ENCODE measurements at regions not wholly inside any gene's neighbourhood (a gene's known extent, or its start where the extent isn't known, plus 50 kb on each side); places are given as distances from the start of the nearest gene placed in this dataset.

DNA sequence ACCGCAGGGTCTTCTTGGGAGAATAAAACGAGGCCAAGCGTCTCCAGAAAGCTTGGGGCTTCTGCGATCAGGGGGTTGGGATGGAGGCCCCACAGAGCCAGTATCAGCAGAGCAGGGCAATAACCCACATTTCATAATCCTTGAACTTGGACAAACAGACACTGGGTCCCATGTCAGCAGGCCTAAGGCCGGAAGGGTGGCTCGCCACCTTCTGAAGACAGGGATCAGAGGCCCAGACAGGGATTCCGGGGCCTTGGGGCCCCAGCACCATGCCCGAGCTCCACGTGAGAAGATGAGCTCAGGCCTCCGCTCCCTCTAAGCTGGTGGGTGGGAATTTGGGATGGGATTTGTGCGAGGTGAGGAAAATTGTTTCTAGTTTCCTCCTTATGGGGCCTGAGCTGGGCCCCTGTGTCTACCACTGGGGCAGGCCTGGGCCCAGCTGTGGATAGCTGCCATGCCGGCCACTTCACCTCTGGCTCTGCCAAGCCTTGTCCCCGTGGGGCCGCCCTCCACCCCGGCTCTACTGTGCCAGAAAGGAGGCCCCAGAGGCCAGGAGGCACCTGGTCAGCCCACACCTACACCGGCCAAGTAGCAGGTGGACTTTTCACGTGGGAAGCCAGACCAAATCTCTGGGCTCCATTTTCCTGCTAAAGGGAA lies 67.2 kb upstream of the DLK1 start:
- no peak for DNase-seq

DNA sequence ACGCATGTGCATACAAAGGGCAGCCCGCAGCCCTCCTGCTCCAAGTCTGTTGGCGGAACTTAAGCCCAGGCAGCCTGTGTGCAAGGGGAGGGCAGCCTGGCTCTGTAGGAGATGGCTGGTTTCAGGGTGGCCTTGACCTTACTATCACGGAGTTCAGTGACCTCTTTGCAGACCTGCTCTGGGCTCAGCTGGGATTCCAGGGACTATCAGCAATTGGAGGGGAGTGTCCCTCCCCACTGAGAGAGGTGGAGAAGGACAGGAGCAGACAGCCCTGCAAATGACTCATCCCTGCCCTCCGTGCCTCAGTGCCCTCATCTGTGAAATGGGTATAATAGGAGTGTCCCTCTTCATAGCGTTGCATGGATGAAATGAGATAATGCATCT lies 66.2 kb upstream of the DLK1 start:
- DNase-seq = no peak

DNA sequence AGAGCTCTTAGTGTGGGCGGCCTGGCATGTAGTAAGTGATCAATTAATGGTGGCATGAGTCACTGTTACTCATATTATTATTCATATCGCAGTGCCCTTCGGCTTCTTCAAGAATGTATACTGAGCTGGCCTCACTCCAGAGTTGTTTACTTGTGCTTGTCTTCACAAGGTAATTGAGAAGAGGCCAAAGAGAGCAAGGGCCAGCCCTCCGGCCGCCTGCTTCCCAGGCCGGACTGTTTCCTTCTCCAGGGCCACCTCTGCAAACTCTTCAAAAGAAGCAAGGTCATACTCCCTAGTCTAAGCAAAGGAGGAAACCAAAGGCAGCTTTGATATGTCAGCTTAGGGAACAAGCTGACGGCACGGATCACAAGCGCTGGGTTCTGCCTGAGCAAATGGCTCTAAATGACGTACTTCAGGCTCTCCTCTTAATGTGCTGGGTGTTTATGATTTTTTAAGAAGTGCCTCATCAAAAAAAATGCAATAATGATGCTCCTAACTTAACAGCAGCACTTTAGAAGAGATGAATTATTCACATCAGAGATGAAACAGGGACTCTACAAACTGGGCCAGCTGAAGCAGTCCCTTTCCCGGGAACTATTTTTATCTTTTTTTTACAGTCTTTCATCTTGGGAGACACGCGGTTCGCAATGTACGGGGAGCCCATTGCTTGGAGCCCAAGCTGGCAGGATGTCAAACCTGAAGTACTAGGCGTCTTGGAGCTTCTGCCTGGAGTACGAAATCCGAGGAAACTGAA lies 65.6 kb upstream of the DLK1 start:
- DNase-seq = peak; percentile 46

DNA sequence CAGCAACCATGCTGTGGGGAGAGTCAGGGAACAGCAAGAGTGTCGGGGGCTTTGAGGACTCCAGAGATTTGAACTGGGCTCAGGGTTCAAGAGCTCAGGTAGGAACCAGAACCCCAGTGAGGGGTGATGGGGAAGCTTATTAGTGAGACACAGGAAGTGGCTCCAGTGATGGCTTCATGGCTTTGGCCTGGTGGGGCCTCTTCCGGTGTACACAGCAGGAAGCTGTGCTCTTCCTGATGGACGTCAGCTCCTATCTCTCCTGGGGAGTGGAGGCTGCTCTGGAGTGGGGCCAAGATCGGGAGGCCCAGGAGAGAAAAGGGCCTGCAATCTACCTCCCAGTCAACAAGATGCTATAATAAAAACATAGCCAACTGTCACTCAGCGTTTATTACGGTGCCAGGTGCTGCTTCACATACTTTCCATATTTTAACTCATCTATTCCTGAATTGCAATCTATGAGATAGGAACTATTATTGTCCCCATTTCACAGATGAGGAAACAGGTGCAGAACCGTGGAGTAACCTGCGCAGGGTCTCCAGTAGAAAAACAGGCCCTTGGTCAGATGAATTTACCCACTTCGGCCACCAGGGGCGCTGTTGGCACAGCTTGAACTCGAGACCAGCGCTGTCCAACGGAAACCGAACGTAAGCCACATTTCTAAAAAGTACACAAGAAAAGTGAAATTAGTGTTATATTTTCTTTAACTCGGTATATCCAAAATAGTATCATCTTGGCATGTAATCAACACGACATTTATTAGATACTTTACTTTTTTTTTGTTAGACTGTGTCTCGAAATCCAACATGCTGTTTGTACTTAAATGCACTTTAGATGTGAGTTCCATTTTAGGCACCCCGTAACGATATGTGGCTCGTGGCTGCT lies 63.6 kb upstream of the DLK1 start:
- peak; percentile 63 for DNase-seq

DNA sequence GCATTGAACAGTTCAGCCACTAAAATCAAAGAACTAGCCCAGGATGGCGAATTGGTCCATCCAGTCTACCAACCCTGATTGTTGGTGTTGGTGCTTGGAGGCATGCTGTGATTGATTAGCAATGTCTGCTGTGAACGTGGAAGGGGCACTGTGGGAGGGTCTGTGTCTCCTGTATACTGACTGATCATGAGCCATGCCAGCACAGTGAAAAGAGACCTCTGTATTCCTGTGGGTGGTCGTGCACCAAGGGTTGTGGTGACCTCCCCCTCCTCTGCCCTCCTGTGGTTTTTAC lies 63.0 kb upstream of the DLK1 start:
- DNase-seq = no peak

DNA sequence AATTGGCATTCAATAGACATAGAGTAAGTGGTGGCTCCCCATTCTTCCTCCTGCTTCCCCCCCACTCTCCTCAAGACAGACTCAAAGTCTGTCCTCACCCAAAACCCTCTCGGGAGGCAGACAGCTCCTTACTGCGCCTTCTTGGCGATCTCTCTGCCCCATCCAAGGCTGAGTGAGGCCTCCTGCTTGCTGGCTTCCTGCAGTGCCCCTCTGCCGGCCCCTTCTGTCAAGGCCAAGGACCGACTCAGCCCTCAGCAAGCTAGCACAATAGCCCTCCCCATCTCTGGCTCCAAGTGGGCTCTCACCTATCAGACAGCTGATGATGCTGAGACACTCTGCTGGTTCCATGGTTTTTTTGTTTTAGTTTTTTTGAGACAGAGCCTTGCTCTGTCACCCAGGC lies 62.5 kb upstream of the DLK1 start:
- no peak for DNase-seq

DNA sequence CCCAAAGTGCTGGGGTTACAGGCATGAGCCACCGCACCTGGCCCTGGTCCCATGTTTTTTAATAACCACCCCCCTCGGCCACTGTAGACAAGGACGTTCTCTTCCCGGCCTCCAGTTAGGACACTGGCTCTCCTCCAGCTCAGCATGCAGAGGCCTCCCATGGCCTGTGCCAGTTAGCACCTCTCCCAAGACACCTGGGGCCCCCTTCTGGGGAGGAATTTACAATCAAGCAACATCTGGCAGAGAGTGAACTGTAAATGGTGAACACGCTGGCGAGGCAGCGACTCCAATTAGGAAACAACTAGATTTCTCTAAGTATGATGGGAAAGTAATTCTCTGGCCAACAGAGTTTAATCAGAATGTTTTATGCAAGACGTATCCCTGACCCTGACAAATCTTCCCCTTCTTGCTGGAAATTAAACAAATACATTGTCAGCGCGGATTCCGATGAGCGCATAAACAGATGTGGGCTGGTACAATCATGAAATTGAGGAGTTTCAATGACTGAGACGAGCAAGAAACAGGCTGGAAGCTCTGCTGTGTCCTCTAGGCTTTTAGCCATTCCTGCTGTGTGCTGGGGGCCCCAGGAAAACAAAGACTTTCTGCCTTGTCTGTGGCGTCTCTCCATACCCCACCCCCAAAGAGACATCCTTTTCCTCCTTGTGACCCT lies 61.7 kb upstream of the DLK1 start:
- no peak for DNase-seq

DNA sequence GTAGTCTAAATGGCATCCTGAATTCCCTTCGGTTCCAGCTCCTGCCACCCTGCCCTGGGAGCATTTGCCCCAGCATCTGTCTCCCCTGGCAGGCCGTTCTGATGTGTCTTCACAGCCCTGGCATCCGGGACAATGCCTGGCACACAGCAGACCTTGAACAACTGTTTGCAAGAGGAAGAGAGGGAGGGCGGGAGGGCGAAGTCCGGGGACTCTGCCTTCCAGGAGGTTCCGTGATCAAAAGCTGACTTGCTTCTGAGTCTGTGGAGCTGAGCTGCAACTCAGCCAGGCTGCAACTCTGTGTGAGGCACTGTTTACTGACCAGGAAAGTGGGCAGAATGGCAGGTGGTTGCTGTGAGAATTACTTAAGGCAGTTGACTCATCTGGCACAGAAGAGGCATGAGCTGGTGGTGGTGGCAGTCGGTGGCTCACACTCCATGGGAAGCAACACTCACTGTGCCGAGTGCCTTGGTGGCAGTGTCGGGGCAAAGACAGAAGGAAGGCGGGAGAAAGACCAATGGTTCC lies 61.1 kb upstream of the DLK1 start:
- no peak for DNase-seq

DNA sequence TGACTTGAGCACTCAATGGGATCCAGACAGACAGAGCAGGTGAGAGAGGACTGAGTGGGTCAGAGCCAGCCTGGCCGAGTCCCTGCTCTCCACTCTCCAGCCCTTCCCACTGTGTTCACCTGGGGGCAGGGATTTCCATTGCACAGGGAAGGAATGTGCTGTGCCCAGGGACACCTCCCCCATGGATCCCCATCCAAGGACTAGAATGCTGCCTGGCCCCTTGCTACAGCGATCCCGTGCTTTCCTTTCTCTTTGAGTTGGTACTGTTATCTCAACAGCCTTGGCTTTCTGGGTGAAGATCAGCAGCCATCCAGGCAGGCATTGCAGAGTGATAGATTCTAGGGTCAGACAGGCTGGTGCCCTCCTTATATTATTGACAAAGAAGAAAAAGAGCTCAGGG lies 60.3 kb upstream of the DLK1 start:
- DNase-seq = no peak

DNA sequence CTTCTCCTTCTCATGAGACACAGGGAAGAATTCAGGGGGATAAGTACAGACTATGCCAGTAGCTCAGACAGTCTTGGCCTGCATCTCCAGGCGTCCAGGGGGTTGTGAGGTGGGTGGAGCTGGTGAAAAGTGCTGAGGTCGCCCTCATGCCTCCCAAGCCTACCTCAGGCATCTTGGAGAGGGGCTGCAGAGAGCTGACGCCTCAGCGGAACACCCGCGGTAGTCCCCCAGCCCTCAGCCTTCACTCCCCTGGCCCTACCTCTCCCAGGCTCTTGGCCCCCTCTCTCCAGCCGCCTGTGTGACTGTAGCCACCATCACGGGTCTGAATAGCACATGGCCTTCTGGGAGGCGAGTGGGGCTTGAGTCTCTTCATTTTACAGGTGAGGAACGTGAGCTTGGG lies 59.8 kb upstream of the DLK1 start:
- no peak for DNase-seq

DNA sequence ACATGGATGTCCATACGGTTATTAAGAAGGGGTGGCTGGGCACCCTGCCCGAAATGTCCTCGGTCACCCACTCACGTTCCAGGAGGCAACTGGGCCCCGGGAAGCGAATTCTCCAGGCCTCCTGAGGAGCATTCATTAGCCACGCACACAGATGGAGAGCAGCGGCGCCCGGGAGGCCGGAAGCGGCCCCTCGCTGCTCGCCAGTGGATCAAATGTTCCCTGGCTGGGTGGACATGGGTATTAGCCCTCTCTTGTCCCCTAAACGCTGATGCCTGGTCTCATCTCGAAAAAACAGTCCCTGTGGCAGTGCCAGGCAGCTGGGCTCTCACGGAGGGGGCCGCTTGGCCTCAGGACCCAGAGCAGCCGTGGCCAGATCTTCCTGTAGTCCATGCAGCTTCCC lies 59.0 kb upstream of the DLK1 start:
- no peak for DNase-seq

DNA sequence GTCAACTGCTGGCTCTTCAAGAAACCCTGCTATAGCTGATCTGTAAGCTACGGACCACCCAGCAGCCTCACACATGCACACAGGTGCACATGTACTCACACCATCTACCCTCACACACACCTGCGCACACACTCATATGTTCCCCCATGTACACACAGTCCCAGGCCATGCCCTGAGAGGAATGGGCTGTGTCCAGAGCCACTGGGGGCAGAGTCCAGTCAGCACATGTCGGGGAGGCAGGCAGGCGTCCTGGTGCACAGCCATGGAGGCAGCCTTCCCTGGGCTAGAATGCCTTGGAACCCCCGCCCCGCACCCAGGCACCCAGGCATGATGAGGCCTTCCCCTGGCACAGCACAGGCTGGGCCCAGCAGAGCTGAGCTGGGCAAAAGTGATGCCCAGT lies 58.3 kb upstream of the DLK1 start:
- DNase-seq = no peak

DNA sequence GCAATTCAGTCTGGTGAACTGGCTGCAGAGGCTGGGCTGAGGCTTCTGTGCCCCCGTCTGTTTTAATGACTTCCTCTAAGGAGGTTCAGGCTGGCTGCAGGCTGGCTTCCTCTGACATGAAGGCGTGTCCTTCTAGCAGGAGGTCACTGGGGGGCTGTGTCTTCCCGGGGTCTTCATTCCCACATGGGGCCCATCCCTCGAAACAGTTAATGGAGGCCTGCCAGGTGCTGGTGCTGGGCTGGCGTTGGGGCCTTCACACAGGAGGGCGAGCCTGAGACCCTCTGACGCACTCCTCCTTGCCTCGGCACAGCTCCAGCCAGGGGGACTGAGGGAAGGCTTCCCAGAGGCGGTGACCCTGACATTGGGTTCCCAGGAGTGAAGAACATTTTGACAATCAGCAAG lies 57.7 kb upstream of the DLK1 start:
- no peak for DNase-seq

DNA sequence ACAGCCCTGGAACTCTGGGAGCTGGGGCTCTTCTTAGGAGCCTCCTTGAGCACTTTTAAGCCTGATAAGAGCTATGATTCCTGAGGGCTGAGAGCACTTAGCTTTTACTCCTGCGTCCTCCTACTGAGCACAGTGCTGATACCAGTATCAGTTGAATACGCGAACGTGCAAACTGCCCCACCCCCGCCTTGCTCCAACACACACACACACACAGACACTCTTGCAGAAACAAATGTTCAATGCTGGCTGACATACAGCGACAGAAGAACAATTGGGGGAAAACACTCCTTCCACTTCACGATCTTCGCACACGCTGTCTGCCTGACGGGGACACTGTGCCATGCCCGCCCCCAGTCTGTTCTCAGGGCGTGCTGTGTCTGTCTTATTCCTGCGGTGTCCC lies 57.2 kb upstream of the DLK1 start:
- DNase-seq = no peak

DNA sequence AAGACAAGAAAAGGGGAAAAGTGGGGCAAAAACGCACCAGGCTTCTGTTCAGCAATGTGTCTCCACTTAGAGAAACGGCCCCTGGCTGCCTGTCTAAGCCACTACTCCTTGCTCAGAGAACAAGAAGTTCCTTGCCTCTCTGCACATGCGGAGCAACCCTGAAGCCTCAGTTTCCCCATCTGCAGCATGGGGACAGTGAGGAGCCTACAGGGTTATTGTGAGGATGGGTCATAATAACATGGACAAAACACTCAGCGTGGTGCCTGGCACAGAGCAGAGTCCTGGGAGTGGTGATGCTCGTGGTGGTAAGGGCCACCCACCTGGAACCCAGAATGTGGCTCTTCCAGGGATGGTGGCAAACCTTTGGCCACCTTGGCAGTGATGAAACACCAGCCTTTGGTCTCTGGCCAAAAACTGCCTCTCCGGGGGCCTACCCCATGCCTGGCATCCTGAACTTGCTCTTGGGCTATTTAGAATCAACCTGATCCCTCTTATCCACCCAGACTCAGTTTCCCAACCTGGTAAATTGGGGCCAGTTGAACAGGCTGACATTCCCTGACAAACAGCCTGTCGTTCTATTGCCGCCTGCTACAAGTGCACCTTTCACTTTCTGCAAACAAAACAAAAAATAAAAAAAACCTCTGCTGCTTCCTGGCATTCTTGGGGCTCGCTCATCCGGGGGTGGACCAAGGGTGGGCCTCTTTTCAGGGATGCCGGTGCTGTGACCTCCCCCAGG lies 56.5 kb upstream of the DLK1 start:
- DNase-seq = no peak

DNA sequence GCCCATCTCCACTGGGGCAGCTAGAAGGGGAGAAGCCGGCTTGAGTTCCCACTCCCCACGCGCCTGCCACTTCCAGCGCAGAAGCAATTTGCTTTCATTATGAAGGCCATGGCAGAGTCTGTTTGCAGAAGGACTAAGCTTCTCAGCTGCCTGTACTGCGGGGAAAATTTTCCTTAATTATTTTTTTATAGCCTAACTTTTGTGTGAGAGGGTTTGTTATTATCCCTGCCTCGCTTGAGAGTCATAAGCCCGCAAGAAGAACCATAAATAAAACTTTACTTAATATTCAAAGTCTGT lies 56.0 kb upstream of the DLK1 start:
- DNase-seq = peak; percentile 23

DNA sequence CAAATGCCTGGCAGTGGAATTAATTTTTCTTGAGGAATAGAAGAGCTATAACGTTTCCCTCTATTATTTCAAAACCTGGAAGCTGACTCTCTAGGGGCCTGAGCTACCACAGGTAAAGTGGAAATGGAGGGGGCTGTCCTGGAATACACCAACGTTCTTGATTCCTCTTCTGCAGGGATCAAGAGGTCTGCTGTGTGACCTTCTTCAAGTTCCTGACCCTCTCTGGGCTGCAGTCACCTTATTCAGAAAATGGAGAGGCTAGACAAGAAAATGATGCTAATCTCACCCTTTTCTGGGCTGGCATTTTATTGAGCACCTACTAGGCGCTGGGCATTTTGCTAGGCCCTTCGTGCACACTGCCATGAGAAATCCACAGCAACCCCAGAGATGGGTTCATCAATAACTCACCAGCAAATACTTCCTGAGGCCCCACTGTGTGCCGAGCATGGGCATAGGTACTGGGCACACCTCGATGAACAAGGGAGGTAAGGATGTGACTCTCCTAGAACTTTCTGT lies 55.2 kb upstream of the DLK1 start:
- no peak for DNase-seq

DNA sequence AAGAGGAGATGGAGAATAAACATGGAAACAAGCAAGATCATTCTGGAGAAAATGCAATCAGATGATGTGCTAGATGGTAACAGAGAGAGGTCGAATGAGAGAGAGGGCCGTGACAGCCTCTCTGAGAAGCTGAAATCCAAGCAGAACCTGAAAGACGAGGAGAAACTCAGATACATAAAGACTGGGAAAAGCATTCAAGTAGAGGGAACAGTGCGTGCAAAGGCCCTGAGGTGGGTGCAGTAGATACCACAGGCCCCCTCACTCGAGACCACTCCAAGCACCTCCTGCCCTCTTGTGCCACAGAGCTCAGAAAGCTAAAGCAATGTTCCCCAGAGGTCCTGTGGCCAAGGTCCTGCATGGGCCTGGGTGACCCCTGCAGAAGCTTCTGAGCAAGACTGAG lies 54.8 kb upstream of the DLK1 start:
- DNase-seq = no peak

DNA sequence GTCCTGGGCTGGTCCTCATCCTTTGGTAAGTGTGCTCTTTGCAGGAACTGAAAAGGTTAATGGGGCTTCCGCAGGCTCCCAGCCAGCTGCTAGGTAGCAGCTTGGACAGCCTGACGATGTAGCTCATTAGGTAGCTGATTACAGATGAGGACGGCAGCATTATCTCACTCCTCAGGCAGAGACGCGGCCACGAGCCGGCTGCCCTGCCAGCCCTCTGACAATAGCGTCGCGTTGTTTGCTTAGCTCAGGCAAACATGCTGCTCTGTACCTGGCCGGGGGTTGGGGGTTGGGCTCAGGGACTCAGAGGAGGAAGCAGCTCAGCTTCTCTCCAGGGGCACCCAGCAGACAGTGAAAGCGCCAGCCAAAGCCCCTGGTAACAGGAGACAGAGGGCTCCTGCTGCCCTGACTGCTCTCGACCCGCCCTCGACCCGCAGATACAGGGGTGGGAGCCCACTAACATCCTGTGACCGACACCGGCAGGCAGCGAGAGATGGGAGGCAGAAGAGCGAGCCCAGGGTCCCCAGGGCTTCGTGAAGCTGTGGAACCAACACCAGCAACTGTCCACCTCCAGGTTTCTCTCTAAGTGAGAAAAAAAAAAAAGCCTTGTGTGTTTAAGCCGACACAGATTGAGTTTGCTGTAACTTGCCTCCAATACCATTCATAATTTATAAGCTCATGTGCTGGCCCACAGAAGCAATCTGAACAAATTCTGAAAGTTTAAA lies 53.4 kb upstream of the DLK1 start:
- peak; percentile 90 for DNase-seq

DNA sequence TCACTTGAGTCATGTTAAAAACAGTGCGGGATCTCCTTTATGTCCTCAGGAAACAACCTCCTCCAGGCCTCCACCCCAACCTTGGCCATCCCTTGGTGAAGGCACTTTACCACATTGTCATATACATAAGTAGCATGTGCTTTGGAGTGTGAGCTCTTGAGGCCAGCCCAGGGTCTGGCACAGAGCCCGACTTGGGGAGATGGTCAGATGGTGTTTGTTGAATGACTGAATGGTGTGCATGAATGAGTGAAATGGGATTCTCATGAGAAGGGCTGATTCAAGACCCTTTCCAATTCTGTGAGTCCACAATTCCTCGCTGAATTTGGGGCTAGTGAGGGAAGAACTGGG lies 52.9 kb upstream of the DLK1 start:
- no peak for DNase-seq

DNA sequence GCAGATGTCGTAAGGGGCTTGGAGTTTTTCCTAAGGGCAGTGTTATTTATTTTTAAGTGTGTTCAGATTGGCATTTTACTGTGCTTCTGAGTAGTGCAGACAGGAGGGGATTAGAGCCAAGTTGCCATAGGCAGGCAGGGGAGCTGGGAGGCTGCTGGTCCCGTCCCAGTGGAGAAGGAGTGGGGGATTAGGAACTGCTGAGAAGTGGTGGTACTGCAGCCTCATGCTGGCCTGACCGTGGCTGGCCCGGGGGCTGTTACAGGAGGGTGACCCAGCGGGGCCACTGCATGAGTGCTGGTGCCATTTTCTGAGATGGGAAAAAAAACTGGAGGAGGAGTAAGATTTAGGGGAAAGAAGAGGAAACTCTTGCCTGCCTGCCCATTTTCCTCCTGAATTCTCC lies 52.3 kb upstream of the DLK1 start:
- no peak for DNase-seq

Measured in NCI-H1436 (cell line).